ENCODE measurements at regions not wholly inside any gene's neighbourhood (a gene's known extent, or its start where the extent isn't known, plus 50 kb on each side); places are given as distances from the start of the nearest gene placed in this dataset.

DNA sequence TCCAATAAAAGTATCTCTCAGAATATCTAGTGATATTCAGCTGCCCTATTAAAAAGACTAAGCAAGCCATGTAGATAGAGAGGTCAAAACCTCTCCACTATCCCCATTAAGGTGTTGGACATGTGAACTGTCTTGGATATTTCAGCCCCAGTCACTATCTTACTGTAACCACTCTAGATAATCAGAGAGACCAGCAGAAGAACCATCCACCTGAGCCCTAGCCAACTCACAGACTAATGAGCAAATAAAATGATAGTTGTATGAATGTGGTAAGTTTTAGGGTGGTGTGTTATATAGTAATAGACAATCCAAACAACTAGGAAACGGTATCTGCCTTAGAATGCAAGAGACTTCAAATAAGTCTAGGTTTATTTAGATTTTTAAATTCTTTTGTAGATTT, 268.6 kb upstream of the KLF14 start:
- H3K4me3 ChIP-seq (ENCODE audit: low read length), result no peak overlapping the region
- no peak overlapping the region for H3K27ac ChIP-seq (ENCODE audit: low read depth, low read length)
- H3K9ac ChIP-seq (ENCODE audit: low read length), result no peak overlapping the region
- no peaks in the 10 kb centered on the region for H3K27me3 ChIP-seq (ENCODE audit: control insufficient read depth, insufficient read depth, low read length)
- peaks cover 7% of the 10 kb centered on the region for H3K4me1 ChIP-seq (ENCODE audit: control insufficient read depth, insufficient read depth, low read length)
- peaks cover 2% of the 10 kb centered on the region for H3K36me3 ChIP-seq (ENCODE audit: control insufficient read depth, insufficient read depth, low read length)

DNA sequence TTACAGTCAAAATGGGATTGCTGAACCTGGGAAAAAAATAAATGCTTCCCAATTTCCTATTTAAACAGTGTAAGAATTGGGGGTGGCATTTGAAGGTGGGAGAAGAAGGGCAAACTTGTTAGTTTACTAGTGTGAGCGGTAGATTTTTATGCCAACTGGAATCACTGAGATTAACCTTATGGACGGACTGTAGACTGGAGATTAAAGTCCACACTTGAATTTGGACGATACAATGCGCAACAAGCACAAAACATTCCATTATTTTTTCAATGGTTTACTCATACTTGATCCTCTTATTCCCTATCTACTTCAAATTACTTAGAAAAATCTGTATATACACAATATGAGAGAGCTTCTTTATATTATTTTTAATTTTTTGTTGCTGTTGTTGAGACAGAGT, 269.6 kb upstream of the KLF14 start:
- no peak overlapping the region for H3K9ac ChIP-seq (ENCODE audit: low read length)
- H3K4me3 ChIP-seq (ENCODE audit: low read length), result no peak overlapping the region
- peaks cover 15% of the 10 kb centered on the region for H3K4me1 ChIP-seq (ENCODE audit: control insufficient read depth, insufficient read depth, low read length)
- no peaks in the 10 kb centered on the region for H3K27me3 ChIP-seq (ENCODE audit: control insufficient read depth, insufficient read depth, low read length)
- peaks cover 2% of the 10 kb centered on the region for H3K36me3 ChIP-seq (ENCODE audit: control insufficient read depth, insufficient read depth, low read length)
- no peak overlapping the region for H3K27ac ChIP-seq (ENCODE audit: low read depth, low read length)

- no peak overlapping the region for H3K4me3 ChIP-seq (ENCODE audit: low read length)
- peaks cover 2% of the 10 kb centered on the region for H3K36me3 ChIP-seq (ENCODE audit: control insufficient read depth, insufficient read depth, low read length)
- peaks cover 16% of the 10 kb centered on the region for H3K4me1 ChIP-seq (ENCODE audit: control insufficient read depth, insufficient read depth, low read length)
- H3K9ac ChIP-seq (ENCODE audit: low read length), result no peak overlapping the region
- H3K27ac ChIP-seq (ENCODE audit: low read depth, low read length), result no peak overlapping the region
- H3K27me3 ChIP-seq (ENCODE audit: control insufficient read depth, insufficient read depth, low read length), result no peaks in the 10 kb centered on the region
These were observed 270.4 kb upstream of the KLF14 start for GRCh38 chr7:131004371-131004770.

DNA sequence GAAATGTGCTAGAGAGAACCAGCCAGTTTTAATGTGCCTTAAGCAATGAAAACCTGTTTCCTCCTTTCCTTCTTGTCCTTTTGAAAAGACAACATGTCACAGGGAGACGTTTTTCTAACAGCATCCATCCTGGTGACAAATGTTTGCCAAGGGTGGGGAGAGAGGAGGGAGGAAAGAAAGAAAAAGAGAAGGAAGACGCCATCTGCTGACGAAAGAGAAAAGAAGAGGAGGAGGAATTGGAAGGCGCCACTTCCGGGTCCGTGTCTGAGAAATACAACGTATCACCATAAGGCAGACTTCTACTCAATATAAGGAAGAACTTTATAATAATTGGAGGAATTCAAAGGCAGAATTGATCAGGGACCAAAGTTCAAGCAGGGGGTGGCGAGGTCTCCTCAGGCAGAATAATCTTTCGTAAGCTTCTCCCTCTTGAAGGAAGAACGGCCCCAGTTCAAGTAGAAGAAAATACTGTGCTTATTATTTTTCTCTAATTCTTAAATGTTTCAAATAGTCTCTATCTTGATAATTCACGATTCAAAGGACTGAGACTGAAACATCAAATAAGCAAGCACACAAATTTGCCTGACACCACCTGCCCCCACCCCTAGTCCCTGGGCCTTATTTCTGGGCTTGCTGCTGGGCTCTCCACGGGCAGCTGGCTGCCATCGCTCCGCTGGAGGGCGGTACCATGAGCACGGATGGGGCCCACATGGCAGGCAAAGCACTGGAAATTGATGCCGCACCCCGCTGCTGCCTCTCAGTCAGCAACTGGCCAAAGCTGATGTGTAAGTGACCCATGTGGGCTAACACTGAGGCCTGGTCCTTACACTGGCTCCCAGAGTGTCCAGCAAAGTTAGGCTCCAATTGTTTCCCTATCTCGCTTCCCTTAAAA, 273.7 kb upstream of the KLF14 start:
- Histone ChIP-seq H3K27ac (ENCODE audit: low read depth, low read length) (peak overlapping the region; percentile 50), H3K27me3 (ENCODE audit: control insufficient read depth, insufficient read depth, low read length) (no peaks in the 10 kb centered on the region), H3K9ac (ENCODE audit: low read length) (no peak overlapping the region), H3K4me3 (ENCODE audit: low read length) (no peak overlapping the region), H3K36me3 (ENCODE audit: control insufficient read depth, insufficient read depth, low read length) (no peaks in the 10 kb centered on the region), H3K4me1 (ENCODE audit: control insufficient read depth, insufficient read depth, low read length) (peaks cover 31% of the 10 kb centered on the region)

DNA sequence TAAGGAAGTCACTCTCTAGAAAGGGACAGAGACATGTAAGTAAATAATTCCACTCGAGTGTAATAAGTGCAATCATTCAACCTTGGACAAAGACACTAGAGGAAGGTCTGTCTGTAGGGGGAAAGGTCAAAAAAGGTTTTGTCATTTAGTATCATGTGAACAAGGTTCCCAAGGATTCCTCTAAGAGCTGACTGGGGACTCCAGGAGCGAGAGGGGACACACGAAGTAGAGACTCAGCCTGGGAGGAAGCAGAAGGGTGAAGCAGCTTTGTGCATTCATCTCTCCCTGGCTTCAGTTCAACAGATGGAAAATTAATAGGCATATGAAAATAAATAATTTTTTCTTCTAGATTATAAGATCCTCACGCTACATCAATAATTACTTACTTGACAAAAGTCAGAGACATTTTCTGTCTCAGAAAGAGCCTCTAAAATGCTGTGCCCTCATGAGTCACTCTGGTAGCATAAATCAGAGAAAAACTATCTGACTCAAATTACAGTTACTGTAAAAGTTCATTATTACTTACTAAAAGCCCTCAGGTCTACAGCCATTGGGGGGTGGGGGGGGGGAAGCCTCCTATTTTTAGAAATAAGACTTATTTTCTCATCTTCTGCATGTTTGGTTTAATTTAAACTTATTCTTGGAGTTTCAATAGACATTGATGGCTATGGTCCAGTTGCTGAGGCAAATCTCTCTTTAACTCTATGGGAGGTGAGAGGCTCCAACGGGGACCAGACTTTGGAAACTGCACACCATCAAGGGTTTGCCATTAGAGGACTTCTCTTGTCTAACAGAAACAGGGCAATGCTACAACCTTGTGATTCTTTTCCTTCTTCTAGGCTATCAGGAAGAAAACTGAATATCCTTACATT, 275.1 kb upstream of the KLF14 start:
- H3K27me3 ChIP-seq (ENCODE audit: control insufficient read depth, insufficient read depth, low read length), result no peaks in the 10 kb centered on the region
- H3K27ac ChIP-seq (ENCODE audit: low read depth, low read length), result peak overlapping the region; percentile 68
- no peaks in the 10 kb centered on the region for H3K36me3 ChIP-seq (ENCODE audit: control insufficient read depth, insufficient read depth, low read length)
- H3K4me3 ChIP-seq (ENCODE audit: low read length), result no peak overlapping the region
- H3K9ac ChIP-seq (ENCODE audit: low read length), result no peak overlapping the region
- peaks cover 32% of the 10 kb centered on the region for H3K4me1 ChIP-seq (ENCODE audit: control insufficient read depth, insufficient read depth, low read length)

- no peaks in the 10 kb centered on the region for H3K27me3 ChIP-seq (ENCODE audit: control insufficient read depth, insufficient read depth, low read length)
- peaks cover 32% of the 10 kb centered on the region for H3K4me1 ChIP-seq (ENCODE audit: control insufficient read depth, insufficient read depth, low read length)
- no peak overlapping the region for H3K4me3 ChIP-seq (ENCODE audit: low read length)
- H3K36me3 ChIP-seq (ENCODE audit: control insufficient read depth, insufficient read depth, low read length), result no peaks in the 10 kb centered on the region
- H3K9ac ChIP-seq (ENCODE audit: low read length), result no peak overlapping the region
- peak overlapping the region; percentile 3 for H3K27ac ChIP-seq (ENCODE audit: low read depth, low read length)
These were observed 276.2 kb upstream of the KLF14 start for GRCh38 chr7:131010029-131010716.

DNA sequence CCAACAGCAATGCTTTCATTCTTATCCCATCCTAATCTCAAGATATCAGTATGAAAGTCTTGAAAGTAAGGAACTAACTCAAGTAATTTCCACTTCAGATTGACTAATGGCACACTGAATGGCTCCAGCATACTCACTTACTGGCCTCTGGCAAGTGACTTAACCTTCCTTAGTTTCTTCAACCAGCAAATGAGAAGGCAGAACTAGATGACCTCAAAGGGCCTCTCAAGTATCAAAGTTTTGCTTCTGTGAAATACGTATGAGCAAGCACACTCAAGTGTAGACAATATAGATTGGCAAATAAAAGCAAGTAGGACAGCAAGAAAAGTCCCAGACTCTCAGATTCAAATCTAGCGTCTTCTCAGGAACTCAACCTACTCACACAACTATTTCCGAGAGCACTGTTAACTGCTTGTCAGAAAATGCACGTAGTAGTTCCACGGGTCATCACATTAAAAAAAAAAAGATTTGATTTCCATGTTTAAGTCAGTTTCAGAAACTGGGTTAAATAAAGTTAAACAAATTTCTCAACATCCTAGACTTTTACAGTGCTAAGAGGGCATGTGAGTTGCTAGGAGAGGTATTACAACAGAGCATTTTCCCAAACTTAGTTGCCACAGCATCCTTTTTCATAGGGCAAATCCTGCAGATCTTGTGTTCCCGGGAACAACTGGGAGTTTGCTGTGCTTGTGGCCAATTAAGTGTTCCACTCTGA, 276.9 kb upstream of the KLF14 start:
- peak overlapping the region; percentile 3 for H3K27ac ChIP-seq (ENCODE audit: low read depth, low read length)
- no peak overlapping the region for H3K4me3 ChIP-seq (ENCODE audit: low read length)
- H3K27me3 ChIP-seq (ENCODE audit: control insufficient read depth, insufficient read depth, low read length), result no peaks in the 10 kb centered on the region
- no peaks in the 10 kb centered on the region for H3K36me3 ChIP-seq (ENCODE audit: control insufficient read depth, insufficient read depth, low read length)
- no peak overlapping the region for H3K9ac ChIP-seq (ENCODE audit: low read length)
- peaks cover 32% of the 10 kb centered on the region for H3K4me1 ChIP-seq (ENCODE audit: control insufficient read depth, insufficient read depth, low read length)

DNA sequence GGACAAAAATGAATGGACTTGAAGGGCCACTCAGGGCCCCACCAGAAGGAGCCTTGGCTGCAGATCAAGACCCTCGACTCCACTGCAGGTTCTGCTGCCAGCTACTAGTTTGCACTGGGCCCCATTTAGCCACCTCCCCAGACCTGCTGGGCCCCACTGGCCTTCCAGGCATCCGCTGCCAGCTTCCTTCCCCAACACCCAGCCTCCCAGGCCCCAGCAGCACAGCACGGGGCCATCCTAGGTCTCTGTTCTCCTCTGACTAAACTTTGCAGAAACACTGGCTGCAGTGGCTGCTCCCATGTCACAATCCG, 277.4 kb upstream of the KLF14 start:
- no peak overlapping the region for H3K4me3 ChIP-seq (ENCODE audit: low read length)
- peaks cover 32% of the 10 kb centered on the region for H3K4me1 ChIP-seq (ENCODE audit: control insufficient read depth, insufficient read depth, low read length)
- H3K9ac ChIP-seq (ENCODE audit: low read length), result no peak overlapping the region
- no peaks in the 10 kb centered on the region for H3K36me3 ChIP-seq (ENCODE audit: control insufficient read depth, insufficient read depth, low read length)
- no peaks in the 10 kb centered on the region for H3K27me3 ChIP-seq (ENCODE audit: control insufficient read depth, insufficient read depth, low read length)
- H3K27ac ChIP-seq (ENCODE audit: low read depth, low read length), result no peak overlapping the region

DNA sequence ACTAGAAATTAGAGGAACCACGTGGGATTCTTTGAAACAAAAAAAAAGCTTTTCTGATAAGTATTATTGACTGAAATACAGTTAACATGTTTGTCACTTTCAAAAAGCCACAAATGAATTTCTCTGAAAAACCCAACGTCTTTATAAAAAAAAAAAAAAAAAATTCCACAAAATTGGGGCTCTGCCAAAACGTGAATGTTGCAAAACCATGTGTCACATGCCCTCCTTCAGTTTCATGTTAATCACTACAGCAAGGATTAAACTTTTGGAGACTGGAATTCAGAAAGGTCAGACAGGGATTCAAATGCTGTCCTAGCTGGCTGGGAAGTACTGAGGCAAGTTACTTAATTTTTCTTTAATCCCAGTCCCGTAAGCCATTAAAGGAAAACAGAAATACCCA, 278.0 kb upstream of the KLF14 start:
- Histone ChIP-seq H3K4me1 (ENCODE audit: control insufficient read depth, insufficient read depth, low read length) (peaks cover 32% of the 10 kb centered on the region), H3K4me3 (ENCODE audit: low read length) (peak overlapping the region; percentile 23), H3K9ac (ENCODE audit: low read length) (no peak overlapping the region), H3K27ac (ENCODE audit: low read depth, low read length) (peak overlapping the region; percentile 65), H3K27me3 (ENCODE audit: control insufficient read depth, insufficient read depth, low read length) (no peaks in the 10 kb centered on the region), H3K36me3 (ENCODE audit: control insufficient read depth, insufficient read depth, low read length) (no peaks in the 10 kb centered on the region)

DNA sequence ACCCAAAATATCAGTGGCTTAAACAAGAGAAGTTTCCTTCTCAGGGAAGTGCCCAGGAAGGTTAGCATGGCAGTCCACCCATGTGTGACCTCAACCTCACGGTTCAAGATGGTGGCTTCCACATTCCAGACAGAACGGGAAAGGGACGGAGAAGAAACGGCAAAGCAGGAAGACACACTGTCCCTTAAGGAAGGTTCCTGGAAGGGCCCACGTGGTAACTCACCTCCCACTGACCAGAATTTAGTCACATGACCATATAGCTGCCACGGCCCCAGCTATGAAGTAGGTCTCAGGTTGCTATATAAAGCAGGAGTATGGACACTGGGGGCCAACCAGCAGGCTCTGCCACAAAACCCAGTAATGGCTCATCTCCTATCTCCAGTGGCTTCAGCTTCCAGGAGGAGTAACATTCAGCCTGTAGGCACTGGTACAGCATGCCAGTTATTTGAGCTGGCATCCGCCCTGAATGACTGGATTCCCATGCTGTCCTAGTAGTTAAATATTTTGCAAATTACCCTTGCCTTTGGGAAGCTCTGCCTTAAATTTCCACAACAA, 278.5 kb upstream of the KLF14 start:
- peak overlapping the region; percentile 65 for H3K27ac ChIP-seq (ENCODE audit: low read depth, low read length)
- H3K36me3 ChIP-seq (ENCODE audit: control insufficient read depth, insufficient read depth, low read length), result no peaks in the 10 kb centered on the region
- H3K4me1 ChIP-seq (ENCODE audit: control insufficient read depth, insufficient read depth, low read length), result peaks cover 28% of the 10 kb centered on the region
- peak overlapping the region; percentile 23 for H3K4me3 ChIP-seq (ENCODE audit: low read length)
- no peaks in the 10 kb centered on the region for H3K27me3 ChIP-seq (ENCODE audit: control insufficient read depth, insufficient read depth, low read length)
- H3K9ac ChIP-seq (ENCODE audit: low read length), result no peak overlapping the region

GRCh38 chr7:131013716-131014115, 279.7 kb upstream of the KLF14 start:
- Histone ChIP-seq H3K36me3 (ENCODE audit: control insufficient read depth, insufficient read depth, low read length) (no peaks in the 10 kb centered on the region), H3K27ac (ENCODE audit: low read depth, low read length) (no peak overlapping the region), H3K4me1 (ENCODE audit: control insufficient read depth, insufficient read depth, low read length) (peaks cover 20% of the 10 kb centered on the region), H3K27me3 (ENCODE audit: control insufficient read depth, insufficient read depth, low read length) (no peaks in the 10 kb centered on the region), H3K9ac (ENCODE audit: low read length) (no peak overlapping the region), H3K4me3 (ENCODE audit: low read length) (no peak overlapping the region)
